ENCODE measurements at regions not wholly inside any gene's neighbourhood (a gene's known extent, or its start where the extent isn't known, plus 50 kb on each side); places are given as distances from the start of the nearest gene placed in this dataset.
"Not testable (repeated sequence)": the region's sequence is repeated elsewhere in the genome, so short reads cannot be mapped to it uniquely, and the experiment has no call there.

DNA sequence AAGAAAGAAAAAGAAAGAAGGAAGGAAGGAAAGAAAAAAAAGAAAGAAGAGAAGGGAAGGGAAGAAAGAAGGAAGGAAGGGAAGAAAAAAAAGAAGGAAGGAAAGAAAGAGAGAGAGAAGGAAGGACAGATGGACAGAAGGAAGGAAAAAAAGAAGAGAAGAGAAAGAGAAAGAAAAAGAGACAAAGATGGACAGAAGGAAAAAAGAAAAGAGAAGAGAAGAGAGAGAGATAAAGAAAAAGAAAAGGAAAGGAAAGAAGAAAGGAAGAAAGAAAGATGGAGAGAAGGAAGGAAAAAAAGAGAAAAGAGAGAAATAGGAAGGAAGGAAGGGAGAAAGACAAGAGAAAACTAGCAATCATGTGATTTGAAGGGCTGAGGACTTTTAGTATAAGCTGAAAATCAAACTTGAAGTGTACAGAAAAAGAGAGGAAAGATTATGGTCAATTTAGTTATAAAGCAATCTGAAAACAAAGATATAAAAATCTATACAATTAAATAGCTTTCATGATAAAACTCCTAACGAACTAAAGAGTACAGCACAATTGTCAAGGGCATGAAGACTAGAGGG lies 115.3 kb downstream of the LTN1 start:
- DNase-seq = no peak

DNA sequence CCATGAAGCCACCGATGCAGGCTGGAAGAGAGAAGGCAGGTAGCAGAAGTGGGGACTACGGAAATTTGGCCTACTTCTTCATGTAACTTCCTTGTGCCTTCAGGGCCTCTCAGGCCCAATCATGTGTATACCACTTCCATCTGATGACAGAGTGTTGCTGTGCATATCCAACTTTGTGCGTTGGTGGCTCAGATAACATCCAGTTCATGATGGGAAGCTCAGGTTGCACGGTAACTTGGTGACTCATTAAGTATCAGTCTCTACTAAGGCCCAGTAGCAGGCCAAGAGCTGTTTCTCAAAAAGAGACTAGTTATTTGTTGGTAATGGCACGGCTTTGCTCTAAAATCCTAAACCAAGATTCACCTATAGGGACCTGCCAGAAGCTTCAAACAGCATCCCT lies 117.6 kb downstream of the LTN1 start:
- no peak for DNase-seq

- no peak for DNase-seq
These were observed 120.5 kb downstream of the LTN1 start for GRCh38 chr21:28872218-28872617.

GRCh38 chr21:28871388-28872010 lies 121.2 kb downstream of the LTN1 start:
- no peak for DNase-seq

DNA sequence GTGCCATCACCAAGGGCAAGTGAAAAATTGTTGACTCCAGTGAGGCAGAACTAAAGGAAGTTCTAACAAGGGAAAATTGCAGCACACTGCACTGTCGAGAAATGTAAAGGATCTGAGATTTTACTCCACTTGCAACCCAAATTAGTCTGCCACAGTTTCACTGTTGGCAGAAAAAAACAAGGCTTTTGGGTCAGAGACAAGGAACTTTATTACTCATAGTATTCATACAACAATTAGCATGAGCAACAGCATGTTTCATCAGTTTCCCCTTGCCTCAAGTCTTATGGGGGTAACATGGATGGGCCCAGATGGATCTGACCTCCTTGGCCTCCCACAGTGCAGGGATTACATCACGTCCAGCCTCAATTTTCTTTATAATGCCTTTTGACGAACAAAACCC lies 125.3 kb downstream of the LTN1 start:
- no peak for DNase-seq

DNA sequence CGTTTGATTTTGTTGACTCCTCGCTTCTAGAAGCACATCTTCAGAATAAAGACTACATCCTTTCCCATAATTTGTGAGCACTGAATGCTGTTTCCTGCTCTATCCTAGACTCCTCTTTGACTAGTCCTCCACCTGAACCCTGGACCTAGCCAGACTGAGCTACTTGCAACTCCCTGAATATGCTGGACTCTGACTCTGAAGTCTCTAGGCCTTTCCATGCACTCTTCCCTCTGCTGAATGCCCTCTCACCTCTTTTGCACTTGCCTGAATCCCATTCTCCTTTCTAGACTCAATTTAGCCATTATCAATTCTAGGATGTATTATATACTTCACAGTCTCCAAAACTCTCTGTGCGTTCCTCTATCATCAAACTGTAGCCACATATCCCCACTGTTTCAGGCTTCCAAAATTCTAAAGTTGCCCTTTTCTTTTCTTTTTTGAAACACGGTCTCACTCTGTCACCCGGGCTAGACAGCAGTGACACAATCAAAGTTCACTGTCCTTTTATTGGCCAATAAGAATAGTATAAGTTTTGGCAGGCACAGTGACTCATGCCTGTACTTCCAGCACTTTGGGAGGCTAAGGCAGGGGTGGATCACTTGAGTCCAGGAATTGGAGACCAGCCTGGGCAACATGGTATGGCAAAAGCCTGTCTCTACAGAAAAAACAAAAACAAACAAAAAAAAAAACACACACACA lies 127.0 kb downstream of the LTN1 start:
- no peak for DNase-seq

GRCh38 chr21:28858424-28858823 lies 134.3 kb downstream of the LTN1 start:
- no peak for DNase-seq

GRCh38 chr21:28857752-28858151 lies 134.9 kb downstream of the LTN1 start:
- no peak for DNase-seq

GRCh38 chr21:28856588-28857250 lies 136.0 kb downstream of the LTN1 start:
- DNase-seq = no peak

DNA sequence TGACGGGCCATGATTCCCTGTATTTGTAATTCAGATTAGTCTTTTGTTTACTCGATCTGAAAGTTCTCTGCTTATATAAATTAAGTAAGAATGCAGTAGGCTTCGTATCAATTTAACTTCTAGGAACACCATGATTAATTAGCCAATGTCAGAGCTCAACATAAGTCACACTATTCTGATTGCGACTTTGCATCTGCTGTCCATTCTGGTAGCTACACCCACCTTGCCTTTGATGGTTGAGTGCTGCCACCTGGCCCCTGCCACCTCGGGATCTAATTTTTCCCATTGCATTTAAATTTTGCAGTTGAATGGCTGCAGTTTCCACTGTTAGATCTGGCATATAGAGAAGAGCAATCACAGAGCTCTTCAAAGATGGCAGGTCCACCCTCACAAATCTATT lies 140.0 kb downstream of the LTN1 start:
- no peak for DNase-seq

- no peak for DNase-seq
These were observed 141.0 kb downstream of the LTN1 start for GRCh38 chr21:28851645-28852044.

- not testable (repeated sequence) for DNase-seq
These were observed 153.4 kb downstream of the LTN1 start for GRCh38 chr21:28839237-28839636.

DNA sequence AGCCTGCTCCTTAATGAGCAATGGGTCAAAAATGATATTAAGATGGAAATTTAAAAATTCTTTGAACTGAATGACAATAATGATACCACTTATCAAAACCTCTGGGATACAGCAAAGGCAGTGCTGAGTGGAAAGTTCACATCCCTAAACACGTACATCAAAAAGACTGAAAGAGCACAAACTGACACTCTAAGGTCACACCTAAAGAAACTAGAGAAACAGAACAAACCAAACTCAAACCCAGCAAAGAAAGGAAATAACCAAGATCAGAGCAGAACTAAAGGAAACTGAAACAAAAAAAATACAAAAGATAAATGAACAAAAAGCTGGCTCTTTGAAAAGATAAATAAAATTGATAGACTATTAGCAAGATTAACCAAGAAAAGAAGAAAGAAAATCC lies 155.3 kb downstream of the LTN1 start:
- not testable (repeated sequence) for DNase-seq

DNA sequence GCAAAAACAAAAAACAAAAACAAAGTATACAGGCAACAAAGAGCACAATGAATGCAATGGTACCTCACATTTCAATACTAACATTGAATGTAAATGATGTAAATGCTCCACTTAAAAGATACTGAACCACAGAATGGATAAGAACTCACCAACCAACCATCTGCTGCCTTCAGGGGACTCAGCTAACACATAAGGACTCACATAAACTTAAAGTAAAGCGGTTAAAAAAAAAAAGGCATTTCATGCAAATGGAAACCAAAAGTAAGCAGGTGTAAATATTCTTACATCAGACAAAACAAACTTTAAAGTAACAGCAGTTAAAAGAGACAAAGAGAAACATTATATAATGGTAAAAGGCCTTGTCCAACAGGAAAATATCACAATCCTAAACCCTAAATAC lies 156.1 kb downstream of the LTN1 start:
- not testable (repeated sequence) for DNase-seq

DNA sequence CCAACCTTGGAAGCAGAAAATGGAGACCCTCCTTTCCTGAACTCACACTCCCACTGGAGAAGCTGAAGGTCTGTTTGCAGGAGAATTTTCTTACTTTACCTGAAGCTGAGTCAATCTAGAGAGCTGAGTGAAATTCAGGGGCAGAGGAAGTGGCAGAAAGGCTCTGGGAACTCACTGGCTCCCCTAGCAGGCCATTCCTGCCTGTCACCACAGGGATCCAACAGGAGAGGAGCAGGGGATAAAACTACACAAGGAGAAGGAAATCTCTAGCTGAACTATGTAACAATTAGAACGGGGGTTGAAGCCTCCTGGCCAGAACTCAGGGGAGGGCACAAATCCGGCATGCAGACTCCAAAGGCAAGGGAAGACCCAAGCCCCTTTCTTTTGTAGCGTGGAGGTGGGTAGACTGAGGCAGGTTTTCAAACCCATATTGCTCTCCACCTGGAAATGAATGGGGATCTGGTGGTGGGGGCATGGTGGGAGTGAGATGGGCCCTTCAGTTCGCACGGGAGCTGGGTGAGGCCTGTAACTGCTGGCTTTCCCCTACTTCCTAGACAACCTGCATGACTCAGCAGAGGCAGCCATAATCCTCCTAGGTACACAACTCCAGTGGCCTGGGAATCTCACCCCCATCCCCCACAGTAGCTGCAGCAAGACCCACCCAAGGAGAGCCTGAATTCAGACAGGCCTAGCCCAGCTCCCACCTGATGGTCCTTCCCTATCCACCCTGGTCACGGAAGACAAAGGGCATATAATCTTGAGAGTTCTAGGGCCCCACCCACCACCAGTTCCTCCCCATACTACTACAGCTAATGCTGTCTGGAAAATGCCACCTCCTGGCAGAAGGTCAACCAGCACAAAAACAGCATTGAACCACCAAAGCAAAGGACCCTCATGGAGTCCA lies 158.1 kb downstream of the LTN1 start:
- DNase-seq = no peak

- DNase-seq = no peak
These were observed 159.1 kb downstream of the LTN1 start for GRCh38 chr21:28833609-28834008.

DNA sequence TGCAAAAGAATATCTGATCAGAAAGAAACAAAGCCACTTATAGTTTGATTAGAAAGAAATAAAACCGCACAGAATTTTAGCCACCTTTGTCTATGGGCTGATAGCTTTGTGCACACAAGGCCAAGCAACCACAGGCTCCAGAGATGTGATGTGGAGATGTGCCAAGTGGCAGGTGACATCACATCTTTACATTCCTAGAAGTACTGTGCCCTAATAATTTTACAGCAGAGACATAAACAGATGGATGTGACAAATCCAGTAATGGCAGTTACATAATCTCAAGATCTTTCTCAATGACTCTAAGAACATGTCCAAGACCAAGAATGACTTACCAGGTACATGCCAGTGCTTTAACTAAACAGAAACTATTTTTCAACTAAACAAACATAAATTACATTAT lies 159.5 kb downstream of the LTN1 start:
- DNase-seq = no peak

GRCh38 chr21:28832715-28833061 lies 160.0 kb downstream of the LTN1 start:
- no peak for DNase-seq

DNA sequence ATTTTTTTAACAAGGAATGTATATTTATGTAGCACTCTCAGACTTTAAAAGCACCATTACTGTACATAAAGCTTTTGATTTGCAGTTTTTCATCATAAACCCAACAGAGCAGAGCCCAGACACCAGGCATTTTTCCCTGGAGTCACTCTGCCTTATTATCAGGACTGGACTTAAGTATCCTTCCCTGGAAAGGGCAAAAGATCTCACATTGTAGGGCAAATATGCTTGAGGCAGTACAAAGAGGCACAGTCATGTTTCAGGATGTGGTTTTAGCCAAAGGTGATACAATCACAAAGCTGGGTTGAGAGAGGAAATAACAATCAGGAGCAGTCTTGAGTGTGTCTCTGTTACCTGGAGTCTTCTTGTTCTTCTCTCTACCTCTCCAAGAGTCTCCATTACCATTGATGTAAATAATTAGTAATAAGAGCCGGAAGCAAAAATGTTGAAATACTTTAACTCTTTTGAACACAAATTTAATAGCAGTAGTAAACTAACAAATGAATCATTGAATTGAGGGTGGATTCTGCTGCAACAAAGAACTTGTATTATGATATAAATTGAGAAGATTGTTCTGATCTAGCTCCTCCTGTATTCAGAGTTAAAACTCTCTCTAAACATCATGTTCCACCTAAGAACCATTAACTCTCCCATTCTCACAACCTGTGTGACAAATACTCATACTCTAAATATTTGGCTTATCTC lies 160.5 kb downstream of the LTN1 start:
- no peak for DNase-seq

DNA sequence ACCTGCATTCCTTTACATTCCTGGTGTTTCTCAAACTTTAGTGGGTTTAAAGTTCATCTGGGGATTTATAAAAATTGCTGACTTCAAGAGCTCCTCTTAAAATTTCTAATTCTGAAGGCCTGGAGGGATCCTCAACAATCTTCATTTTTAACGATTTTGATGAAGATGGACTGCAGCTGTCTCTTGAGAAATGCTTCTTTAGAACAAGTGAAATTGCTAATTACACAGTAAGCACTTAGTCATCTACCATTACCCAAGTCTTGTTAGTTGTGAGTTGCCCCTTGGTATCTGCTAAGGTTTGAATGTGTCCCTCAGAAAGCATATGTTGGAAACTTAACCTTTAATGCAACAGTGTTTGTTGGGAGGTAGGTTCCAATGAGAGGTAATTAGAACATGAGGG lies 163.7 kb downstream of the LTN1 start:
- no peak for DNase-seq

- DNase-seq = no peak
These were observed 164.7 kb downstream of the LTN1 start for GRCh38 chr21:28828021-28828420.

DNA sequence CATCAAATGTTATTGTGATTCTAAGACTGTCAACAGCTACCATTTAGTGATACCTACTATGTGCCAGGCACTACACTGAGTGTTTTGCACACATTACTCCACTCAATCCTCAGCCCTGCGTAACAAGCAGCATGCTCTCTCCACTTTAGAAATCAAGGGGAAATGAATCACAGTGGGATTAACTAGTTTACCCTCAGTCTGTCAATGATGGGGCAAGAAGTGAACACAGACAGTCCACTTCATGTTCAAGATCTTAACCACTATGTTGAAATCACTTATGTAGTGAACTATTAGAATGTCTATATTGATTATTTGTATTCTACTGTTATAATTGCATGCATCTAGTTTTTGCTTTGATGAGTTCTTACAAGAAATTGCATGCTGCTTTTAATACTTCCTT lies 165.3 kb downstream of the LTN1 start:
- DNase-seq = no peak

Data from activated CD4-positive, alpha-beta T cell treated with anti-CD3 and anti-CD28 coated beads, Interleukin-2, amount 50 U/mL, for 4 hours (primary cell).